ENCODE measurements at regions not wholly inside any gene's neighbourhood (a gene's known extent, or its start where the extent isn't known, plus 50 kb on each side); places are given as distances from the start of the nearest gene placed in this dataset.
A peak's percentile ranks its signal among the peaks of the same experiment; 100 is the strongest.
"Not testable (repeated sequence)": the region's sequence is repeated elsewhere in the genome, so short reads cannot be mapped to it uniquely, and the experiment has no call there.

DNA sequence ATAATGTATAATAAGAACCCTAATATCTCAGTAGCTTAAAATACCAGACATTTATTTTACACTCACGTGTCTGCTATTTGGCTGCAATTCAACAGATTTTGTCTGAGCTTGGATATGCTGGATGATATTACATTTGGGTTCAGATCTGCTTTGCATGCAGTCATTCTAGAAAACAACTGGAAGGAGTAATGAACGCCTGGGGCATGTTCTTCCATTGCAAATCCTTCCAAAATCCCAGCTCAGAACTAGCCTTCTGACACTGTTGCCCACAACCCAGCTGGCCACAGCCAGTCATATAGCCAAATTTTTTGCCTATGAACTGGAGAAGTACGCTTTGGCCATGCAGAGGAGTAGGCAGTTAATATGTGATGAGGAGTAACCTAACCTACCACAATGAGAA lies 597.8 kb upstream of the VRK2 start:
- peak; percentile 2 for DNase-seq

DNA sequence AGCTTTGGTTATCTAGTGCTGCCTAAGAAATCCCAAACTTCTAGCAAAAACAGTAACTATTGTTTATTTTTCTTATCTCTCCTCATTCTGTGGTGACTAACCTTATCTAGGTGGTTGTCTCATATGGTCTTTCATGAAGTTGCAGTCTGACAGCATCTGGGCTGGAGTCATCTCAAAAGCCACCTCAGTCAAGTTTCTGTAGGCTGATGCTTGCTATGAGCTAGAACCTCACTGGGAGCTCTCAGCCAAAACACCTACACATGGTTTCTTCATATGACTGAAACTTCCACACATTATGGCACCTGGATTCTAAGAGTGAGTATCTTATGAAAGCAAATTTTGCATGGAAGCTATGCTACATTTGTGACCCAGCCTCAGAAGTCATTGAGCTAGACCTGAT lies 596.4 kb upstream of the VRK2 start:
- DNase-seq, result no peak

DNA sequence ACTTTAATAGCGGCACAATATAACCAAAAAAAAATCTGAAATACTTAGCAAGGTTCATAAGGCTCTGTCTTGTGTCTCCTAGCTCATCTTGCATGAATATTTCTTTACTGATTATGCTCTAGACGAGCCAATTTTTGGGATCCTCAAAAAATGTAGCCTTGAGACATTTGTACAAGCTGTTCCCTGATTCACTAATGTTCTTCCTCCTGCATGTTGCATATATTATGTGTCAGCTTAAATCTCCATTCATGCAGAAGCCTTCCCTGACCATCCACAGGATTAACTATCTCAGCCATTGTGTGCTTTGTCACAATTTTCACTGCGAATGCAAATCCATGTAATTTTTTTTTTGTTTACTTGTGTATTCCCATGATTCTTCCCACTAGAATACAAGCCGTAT lies 594.0 kb upstream of the VRK2 start:
- peak; percentile 6 for DNase-seq

DNA sequence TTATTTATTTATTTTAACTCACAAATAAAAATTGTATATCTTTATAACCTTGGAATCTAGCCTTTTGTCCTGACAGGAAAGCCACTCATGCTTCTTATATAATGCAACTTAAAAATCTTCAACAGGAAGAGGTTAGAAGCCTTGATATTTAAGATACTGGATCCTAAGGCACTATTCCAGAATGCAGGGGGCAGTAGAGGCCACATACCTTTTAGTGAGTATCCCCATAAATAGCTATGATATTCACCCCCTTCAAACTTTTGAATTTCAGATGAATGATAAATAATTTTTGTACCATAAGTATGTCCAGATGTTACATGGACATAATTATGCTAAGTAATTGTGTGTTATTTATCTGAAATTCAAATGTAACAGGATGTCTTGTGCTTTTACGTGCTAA lies 592.7 kb upstream of the VRK2 start:
- no peak for DNase-seq

DNA sequence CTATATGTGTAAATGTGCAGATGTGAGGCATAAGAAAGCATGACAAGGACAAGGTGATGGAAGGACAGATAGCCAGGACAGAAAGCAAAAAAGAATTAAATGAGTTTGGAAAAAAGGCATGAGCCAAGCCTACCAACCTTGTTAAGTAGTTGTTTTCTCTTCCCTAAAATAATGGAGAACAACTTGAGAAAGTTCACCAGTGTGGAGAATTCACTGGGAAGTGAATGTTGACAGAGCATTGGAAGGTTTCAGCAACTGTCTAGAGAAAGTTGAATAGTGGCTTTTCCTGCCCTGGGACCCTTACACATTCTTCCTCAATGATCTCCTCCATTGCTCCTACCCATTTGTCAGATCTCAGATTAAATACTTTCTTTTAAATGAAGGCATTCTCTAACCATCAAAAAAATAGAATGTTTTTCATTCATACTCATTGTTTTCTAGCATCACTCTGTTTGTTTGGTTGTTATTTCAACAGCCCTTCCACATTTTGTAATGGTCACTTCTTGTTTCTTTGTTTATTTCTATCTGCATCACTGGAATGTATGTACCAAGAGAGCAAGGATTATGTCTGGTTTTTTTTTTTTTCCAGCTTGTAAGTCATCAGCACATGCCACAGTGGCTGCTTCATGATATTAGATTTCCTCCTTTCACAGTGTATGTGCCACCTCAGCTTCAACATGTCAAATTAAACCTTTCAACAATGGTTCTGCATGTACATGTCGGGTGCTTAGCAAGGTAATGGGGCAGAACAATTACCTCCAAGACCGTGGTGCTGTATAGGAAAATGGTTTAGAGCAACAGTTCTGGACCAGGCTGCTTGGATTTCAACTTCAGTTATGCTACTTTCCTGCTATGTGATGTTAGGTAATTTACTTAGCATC lies 586.0 kb upstream of the VRK2 start:
- no peak for DNase-seq

DNA sequence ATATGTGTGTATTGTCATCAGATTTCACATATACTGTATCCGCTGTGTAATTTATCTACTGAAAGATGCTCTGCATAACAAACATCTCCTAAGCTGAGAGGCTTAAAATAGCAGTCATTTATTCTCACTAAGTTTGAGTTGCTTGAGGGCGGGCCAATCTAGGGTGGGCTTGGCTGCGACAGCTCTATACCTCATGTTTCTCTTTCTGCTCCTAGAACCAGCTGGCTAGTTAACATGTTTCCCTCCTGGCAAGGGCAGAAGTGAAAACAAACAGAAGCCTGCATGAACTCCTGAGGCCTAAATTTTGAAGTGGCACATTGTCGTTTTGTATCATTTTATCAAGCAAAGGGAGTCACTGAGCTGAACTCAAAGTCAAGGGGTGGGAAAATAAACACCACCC lies 585.0 kb upstream of the VRK2 start:
- no peak for DNase-seq

DNA sequence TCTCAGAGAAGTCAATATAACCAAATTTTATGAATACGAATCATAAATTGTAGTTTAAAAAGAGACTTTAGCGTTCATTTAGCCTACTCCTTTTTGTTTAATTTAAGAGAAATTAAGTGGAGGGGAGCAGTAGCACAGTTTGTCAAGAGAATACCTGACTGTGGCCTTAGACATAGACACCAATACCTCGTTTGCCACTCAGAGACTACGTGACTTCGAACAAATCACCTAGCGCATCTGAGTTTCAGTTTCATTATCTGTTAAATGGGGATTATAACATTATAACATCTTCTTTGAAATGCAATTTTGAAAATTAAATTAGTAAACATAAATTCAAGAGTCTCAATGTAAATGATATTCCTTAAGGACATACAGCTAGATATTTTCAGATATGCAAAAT lies 581.5 kb upstream of the VRK2 start:
- no peak for DNase-seq

GRCh38 chr2:57465967-57466366 lies 580.6 kb upstream of the VRK2 start:
- DNase-seq, result no peak

DNA sequence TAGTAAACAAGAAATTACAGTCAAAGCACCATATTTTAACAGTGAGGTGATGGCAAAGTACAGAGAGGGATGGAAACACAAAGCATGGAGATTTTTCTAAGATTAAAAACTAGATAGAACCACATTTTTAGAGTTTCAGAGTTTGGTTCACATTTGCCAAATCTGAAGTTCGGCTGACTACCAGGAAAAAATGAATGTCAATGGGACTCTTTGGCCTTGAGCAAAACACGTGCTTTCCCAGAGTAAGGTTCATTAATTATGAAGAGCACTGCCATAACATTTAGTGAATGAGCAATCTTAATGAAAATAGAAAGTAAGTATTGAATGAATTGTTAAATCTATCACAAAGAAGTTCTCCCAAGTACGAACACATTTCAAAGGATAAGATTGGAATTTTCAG lies 571.2 kb upstream of the VRK2 start:
- no peak for DNase-seq

GRCh38 chr2:57479981-57480380 lies 566.6 kb upstream of the VRK2 start:
- DNase-seq, result no peak

- DNase-seq, result no peak
Measured at GRCh38 chr2:57488061-57488460, 558.5 kb upstream of the VRK2 start.

GRCh38 chr2:57490741-57491140 lies 555.9 kb upstream of the VRK2 start:
- no peak for DNase-seq

GRCh38 chr2:57491213-57491612 lies 555.4 kb upstream of the VRK2 start:
- no peak for DNase-seq

- not testable (repeated sequence) for DNase-seq
Measured at GRCh38 chr2:57493966-57494365, 552.6 kb upstream of the VRK2 start.

GRCh38 chr2:57497489-57498096 lies 549.0 kb upstream of the VRK2 start:
- DNase-seq, result peak; percentile 85

DNA sequence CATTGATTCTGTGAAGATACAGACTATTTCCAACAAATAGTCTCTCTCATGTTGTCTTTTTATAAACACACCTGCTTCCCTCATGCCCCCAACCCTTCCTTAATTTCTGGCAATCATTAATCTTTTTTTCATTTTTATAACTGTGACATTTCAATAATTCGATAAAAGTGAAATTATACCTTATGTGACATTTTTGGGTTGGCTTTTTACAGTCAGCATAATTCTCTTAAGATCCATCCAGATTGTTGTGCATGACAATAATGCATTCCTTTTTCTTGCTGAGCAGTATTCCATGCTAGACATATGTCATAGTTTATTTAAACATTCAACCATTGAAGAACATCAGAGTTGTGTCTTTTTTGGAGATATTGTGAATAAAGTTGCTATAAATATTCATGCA lies 541.8 kb upstream of the VRK2 start:
- no peak for DNase-seq

GRCh38 chr2:57509189-57509588 lies 537.4 kb upstream of the VRK2 start:
- no peak for DNase-seq

- DNase-seq, result no peak
Measured at GRCh38 chr2:57510704-57511103, 535.9 kb upstream of the VRK2 start.

DNA sequence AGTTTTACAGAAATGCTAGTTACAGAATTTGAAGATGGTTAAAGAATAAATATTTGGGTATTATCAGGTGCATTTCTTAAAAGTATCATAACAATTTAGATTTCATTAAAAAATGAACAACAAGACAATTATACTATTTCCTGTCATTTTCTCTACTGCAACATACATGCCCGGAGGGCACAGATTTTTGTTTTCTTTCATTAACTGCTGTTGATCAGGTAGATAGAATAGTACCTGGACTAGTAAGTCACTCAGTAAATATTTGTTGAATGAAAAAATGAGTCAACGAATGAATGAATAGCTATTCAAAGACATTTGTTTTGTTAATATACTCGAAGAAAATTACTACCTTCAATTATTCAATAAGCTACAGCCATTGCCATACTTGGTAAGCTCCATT lies 531.2 kb upstream of the VRK2 start:
- no peak for DNase-seq

DNA sequence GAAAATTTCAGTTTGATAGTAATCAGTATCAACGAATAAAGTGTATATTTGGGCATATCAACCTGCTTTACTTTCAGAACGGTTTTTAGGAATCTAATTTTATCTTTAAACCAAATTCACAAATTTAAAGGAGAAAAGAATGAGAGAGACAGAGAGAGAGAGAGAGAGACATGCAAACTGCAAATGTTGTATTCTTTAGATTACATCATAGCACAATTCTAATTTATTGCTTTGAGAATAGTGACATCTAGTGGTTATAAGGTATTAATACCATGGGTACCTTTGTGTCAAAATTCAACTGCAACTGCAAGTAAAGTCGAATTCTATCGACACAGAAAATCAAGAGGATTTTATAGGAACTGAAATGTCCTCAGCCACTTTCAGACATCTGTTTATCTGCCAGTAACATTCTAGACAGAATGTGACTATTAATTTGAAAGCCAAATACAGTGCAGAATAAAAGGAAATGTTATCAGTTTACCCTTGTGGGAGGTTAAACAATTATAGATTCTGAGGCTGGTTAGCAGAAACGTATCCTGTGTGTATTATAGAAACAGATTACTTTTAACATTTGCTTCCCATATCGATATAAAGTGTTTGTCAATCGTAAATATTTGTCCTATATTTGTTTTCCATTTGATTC lies 529.8 kb upstream of the VRK2 start:
- DNase-seq, result peak; percentile 83

DNA sequence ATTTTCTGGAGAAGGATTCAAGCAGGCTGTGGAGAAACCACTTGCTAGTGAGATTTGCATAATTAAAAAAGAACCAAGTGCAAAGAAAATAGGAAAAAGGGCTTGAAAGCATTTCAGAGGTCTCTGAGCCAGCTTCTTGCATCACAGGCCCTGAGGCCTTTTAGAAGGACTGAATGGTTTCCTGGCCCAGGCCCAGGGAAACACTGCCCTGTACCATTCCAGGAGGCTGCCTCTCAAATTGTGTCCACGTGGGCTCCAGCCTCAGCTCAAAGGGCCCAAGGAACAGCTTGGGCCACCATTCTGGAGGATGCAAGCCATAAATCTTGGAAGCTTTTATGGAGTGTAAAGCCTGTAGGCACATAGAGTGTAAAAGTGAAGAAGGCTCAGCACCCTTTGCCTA lies 523.3 kb upstream of the VRK2 start:
- DNase-seq, result no peak

DNA sequence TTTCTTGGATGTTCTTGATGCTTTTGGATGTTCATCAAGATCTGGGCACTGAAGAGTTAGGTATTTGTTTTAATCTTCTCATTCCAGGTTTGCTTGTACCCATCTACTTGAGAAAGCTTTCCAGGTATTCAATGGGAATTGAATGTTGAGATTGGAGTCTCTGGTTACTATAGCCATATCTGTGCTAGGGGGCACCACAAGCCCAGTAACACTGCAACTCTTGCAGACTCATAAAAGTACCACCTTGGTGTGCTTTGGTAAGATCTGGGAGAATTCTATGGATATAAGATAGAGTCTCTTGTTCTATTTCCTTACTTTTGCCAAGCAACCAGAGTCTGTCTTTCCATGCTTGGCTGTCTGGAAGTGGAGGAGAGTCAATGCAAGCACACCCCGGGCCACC lies 518.9 kb upstream of the VRK2 start:
- DNase-seq, result no peak

DNA sequence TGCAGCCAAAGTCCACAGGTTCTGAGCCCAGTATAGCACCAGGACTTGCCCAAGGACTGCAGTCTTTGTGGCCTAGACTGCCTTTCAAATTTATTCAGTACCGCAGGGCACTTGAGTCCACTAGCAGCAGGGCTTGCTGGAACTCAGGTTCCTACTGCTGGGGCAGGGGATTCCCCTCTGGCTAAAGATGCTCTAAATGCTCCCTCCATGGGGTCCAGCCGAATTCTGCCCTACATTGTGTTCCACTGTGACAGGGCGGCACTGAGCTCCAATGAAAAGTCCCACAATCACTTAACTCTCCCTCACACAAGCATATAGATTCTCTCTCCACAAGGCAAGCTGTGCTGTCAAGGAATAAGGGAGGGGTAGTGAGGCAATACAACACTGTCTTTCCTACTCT lies 518.1 kb upstream of the VRK2 start:
- DNase-seq, result no peak

DNA sequence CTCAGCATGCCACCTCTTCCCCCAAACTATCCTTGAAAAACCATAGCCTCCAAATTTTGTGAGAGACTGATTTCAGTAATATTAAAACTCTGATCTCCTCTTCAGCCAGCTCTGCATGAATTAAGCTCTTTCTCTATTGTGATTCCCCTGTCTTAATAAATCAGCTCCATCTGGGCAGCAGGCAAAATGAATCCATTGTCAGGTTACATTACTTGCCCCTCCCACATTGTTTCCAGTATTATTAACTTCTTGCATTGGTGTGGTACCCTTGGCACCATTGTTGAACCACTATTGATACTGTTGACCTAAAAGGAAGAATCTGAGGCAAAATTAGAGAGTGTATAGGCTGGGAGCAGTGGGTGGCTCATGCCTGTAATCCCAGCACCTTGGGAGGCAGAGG lies 512.2 kb upstream of the VRK2 start:
- no peak for DNase-seq
